HAP-1 (cell line): ENCODE measurements at regions not wholly inside any gene's neighbourhood (a gene's known extent, or its start where the extent isn't known, plus 50 kb on each side); places are given as distances from the start of the nearest gene placed in this dataset.
"Not testable (repeated sequence)": the region's sequence is repeated elsewhere in the genome, so short reads cannot be mapped to it uniquely, and the experiment has no call there.

ENCODE experiments used
- DNase-seq, 2 experiments: peaks; one replicate each; pipeline ENCODE4 v3.0.0-alpha.2; 2016 to 2020; ENCODE audit warnings: low spot score in 2 of 2
- H3K27me3 ChIP-seq: fragments of 250-450 bp; sonication (Bioruptor Pico); 2 replicates; pipeline ENCODE4 v1.5.1; 2020; ENCODE audit warnings: low read depth, mild to moderate bottlenecking, moderate library complexity
- H3K36me3 ChIP-seq: fragments of 250-450 bp; sonication (Bioruptor Pico); replicated peaks from 2 replicates; pipeline ENCODE4 v1.5.1; 2020; ENCODE audit warnings: mild to moderate bottlenecking
- H3K4me1 ChIP-seq: fragments of 250-450 bp; sonication (Bioruptor Pico); 2 replicates; pipeline ENCODE4 v1.5.1; 2020; ENCODE audit warnings: mild to moderate bottlenecking
- H3K4me3 ChIP-seq: fragments of 250-450 bp; sonication (Bioruptor Pico); 2 replicates; pipeline ENCODE4 v1.5.1; 2020; ENCODE audit warnings: mild to moderate bottlenecking, moderate library complexity
- H3K9me3 ChIP-seq: fragments of 250-450 bp; sonication (Bioruptor Pico); 2 replicates; pipeline ENCODE4 v1.5.1; 2020; ENCODE audit warnings: mild to moderate bottlenecking, moderate library complexity
- in situ Hi-C: fragments of 300-500 bp; cut with MboI; formaldehyde crosslinking; loops from 3 replicates; pipeline ENCODE4 v1.14.3; 2020; ENCODE audit warnings: low sequenced_read_pairs, inconsistent platforms, mixed read lengths

DNA sequence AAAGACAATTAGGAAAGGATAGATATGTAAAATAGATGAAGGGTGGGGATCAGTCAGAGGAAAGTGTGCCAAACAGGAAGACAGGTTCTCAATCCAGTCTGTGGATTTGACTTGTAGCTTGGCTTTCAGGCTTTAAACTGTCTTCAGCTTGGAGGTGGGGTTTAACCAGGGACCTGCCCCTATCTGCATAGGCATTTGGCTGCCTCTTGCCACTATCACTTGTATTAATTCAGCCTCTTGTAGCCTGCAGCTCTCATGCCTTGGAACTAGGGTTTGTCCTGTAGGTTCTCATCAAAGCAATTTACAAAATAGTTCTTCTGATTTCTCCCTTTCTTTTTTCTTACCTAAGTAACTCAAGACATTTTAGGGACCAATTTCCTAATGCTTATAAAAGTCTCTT lies 88.8 kb upstream of the PAXBP1 start:
- Histone ChIP-seq H3K4me1 (no peaks in the 10 kb centered on the region), H3K27me3 (peaks cover 11% of the 10 kb centered on the region), H3K4me3 (no peak overlapping the region), H3K36me3 (no peaks in the 10 kb centered on the region), H3K9me3 (peaks cover 6% of the 10 kb centered on the region; the same call in 1 of the 2 replicates)
- no peak for DNase-seq
- in situ Hi-C loops, result no loop called here

- H3K9me3 ChIP-seq, result peaks cover 5% of the 10 kb centered on the region; the same call in 1 of the 2 replicates
- no peak for DNase-seq
- H3K36me3 ChIP-seq, result no peaks in the 10 kb centered on the region
- in situ Hi-C loops, result no loop called here
- no peak overlapping the region for H3K4me3 ChIP-seq
- no peaks in the 10 kb centered on the region for H3K4me1 ChIP-seq
- peaks cover 11% of the 10 kb centered on the region for H3K27me3 ChIP-seq
Measured at GRCh38 chr21:32861866-32862265, 90.3 kb upstream of the PAXBP1 start.

DNA sequence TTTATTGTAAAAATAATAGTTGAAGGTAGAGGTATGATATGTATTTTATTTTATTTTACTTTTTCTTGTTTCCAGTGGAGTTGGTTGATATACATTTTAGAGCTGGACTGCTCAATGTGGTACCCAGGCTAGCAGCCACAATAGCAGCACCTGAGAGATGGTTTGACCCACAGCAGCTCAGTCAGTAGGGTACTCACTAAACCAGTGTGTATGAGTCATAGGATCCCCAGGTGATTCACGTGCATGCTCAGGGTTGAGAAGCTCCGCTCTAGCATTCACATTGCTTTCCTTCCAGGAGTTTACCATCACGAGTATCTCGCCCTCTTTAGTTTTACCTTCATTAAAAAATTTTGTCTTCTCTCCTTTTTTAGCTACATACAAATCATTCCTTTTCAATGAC lies 96.0 kb upstream of the PAXBP1 start:
- no peak overlapping the region for H3K4me3 ChIP-seq
- peaks cover 12% of the 10 kb centered on the region for H3K27me3 ChIP-seq
- in situ Hi-C loops, result no loop called here
- no peaks in the 10 kb centered on the region for H3K4me1 ChIP-seq
- H3K9me3 ChIP-seq, result no peaks in the 10 kb centered on the region
- DNase-seq, result no peak
- H3K36me3 ChIP-seq, result no peaks in the 10 kb centered on the region

DNA sequence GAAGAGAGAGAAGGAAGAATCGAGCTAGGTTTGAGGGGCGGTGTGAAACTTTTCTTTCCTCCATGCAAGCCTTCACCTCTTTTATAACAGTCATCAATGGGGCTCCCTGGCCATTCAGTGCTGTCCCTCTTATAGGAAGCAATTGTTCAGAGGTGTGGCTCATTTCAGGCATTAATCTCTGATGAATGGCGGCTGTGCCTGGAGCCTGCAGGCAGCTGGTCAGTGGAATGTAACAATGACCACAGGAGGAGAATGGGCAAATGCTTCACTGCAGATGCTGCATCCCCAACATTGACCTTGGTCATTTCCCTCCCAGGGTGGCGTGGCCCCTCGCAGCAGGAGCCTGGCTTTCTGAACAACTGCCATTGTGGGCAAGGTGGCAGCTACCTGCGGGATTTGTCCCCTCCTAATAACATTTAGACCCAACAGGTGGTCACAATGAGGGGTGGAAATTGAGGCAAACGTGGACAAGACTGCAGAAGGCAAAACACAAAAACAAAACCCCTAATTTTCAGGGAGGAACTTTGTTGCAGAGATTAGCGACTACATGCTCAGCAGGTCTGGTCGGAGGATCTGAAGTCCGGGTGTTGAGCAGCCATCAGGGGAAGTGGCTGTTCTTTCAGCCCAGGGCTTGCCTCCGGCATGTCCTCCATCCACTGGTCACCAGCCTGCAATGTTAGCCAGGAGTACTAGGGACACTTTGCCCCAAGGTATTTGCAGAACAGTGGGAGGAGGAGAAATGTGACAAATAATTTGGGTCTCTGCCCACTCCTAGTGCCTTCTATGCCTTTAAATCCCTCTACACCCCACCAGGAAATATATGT lies 97.3 kb upstream of the PAXBP1 start:
- Histone ChIP-seq H3K27me3 (peaks cover 6% of the 10 kb centered on the region), H3K9me3 (no peaks in the 10 kb centered on the region), H3K36me3 (no peaks in the 10 kb centered on the region), H3K4me1 (no peaks in the 10 kb centered on the region), H3K4me3 (no peak overlapping the region)
- in situ Hi-C loops, result no loop called here
- DNase-seq, result peak in 1 of 2 experiments; percentile 25

DNA sequence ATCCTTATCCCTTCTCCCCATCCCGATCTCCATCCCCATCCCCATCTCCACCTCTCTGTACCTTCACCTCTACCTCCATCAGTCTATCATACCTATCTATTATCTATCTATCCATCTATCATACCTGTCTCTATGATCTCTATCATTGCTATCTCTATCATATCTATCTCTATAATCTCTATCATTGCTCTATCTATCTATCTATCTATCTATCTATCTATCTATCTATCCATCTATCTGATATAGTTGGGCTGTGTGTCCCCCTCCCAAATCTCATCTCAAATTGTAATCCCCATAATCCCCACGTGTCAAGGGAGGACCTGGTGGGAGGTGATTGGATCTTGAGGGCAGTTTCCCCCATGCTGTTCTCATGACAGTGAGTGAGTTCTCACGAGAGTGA lies 97.9 kb upstream of the PAXBP1 start:
- H3K36me3 ChIP-seq, result no peaks in the 10 kb centered on the region
- DNase-seq, result no peak
- peaks cover 6% of the 10 kb centered on the region for H3K27me3 ChIP-seq
- H3K4me3 ChIP-seq, result no peak overlapping the region
- H3K4me1 ChIP-seq, result no peaks in the 10 kb centered on the region
- no peaks in the 10 kb centered on the region for H3K9me3 ChIP-seq
- in situ Hi-C loops, result no loop called here

- in situ Hi-C loops, result no loop called here
- Histone ChIP-seq H3K27me3 (no peaks in the 10 kb centered on the region), H3K36me3 (no peaks in the 10 kb centered on the region), H3K9me3 (no peaks in the 10 kb centered on the region), H3K4me3 (no peak overlapping the region), H3K4me1 (no peaks in the 10 kb centered on the region)
- no peak for DNase-seq
Measured at GRCh38 chr21:32876426-32876825, 104.9 kb upstream of the PAXBP1 start.

DNA sequence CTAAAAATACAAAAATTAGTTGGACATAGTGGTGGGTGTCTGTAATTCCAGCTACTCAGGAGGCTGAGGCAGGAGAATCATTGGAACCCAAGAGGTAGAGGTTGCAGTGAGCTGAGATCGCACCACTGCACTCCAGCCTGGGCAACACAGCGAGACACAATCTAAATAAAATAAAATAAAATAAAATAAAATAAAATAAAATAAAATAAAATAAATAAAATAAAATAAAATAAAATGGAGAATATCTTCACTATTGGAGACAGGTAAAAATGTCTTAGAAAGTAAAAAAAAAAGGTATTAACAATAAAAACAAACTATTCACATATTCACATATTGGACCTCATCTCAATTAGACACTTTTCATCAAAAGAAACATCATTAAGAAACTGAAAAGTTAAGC lies 106.3 kb upstream of the PAXBP1 start:
- H3K36me3 ChIP-seq, in situ Hi-C loops, H3K27me3 ChIP-seq, DNase-seq, H3K4me1 ChIP-seq, H3K4me3 ChIP-seq, H3K9me3 ChIP-seq: not testable (repeated sequence)

DNA sequence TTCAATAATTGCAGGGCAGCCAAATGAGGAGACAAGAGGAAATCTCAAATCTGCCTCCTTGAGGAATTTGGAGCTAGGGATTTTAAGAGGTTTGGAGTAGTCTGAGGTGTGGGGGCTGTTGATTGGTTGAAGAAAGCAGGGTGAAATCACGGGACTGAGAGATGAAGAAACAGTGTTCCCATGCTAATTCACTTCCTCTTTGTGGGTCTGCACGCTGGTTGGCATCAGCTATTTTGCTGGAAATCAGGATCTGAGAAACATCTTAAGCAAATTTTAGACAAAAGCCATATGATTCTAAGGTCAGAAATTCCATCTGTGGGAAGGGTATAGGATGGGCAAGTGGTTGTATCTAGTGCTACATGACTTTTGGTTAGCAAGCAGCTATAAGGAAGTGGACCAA lies 107.1 kb upstream of the PAXBP1 start:
- in situ Hi-C loops, result no loop called here
- no peaks in the 10 kb centered on the region for H3K9me3 ChIP-seq
- H3K36me3 ChIP-seq, result no peaks in the 10 kb centered on the region
- H3K4me3 ChIP-seq, result no peak overlapping the region
- no peak for DNase-seq
- no peaks in the 10 kb centered on the region for H3K4me1 ChIP-seq
- no peaks in the 10 kb centered on the region for H3K27me3 ChIP-seq

DNA sequence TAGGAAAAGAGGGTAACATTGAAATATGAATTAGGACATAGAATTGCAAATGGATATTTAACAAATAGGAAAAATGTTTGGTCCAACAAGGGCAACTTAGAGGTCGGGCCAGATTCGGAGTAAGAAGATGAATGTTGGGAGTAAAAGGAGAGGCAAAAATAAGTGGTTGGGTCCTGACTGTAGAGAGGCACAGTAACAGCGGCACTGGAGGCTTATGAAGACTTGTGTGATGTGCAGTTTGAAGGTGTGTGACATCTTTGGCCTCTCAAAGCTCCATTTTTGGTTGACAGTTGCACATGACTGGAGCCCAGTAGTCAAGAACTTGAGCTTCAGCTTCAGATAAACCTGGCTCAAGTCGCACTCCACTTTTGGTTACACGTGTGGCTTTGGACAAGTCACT lies 109.9 kb upstream of the PAXBP1 start:
- H3K4me3 ChIP-seq, result no peak overlapping the region
- H3K36me3 ChIP-seq, result no peaks in the 10 kb centered on the region
- in situ Hi-C loops, result no loop called here
- no peak for DNase-seq
- no peaks in the 10 kb centered on the region for H3K9me3 ChIP-seq
- no peaks in the 10 kb centered on the region for H3K4me1 ChIP-seq
- H3K27me3 ChIP-seq, result no peaks in the 10 kb centered on the region

GRCh38 chr21:32884062-32884461 lies 112.5 kb upstream of the PAXBP1 start:
- H3K4me1 ChIP-seq, result no peaks in the 10 kb centered on the region
- H3K9me3 ChIP-seq, result no peaks in the 10 kb centered on the region
- no peak overlapping the region for H3K4me3 ChIP-seq
- no peaks in the 10 kb centered on the region for H3K36me3 ChIP-seq
- in situ Hi-C loops, result no loop called here
- no peak for DNase-seq
- peaks cover 8% of the 10 kb centered on the region for H3K27me3 ChIP-seq

DNA sequence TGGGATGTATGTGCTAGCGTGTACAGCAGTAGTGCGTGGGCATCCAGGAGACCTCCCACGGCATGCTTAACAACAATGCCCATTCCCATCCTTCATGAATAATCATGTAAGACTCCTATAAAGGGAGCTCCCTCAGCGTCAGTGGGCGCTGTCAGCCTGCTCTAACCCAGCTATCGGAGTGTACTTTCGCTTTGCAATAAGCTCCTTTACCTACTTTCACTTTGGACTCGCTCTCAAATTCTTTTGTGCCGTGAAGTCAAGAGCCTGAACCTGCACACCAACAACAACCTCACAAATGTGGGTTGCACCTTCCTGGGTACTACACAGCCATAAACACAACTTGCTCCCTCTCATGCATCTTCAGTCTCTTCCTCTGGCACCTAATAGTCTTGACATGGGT lies 114.8 kb upstream of the PAXBP1 start:
- no peak for DNase-seq
- no peaks in the 10 kb centered on the region for H3K36me3 ChIP-seq
- H3K9me3 ChIP-seq, result no peaks in the 10 kb centered on the region
- H3K4me1 ChIP-seq, result no peaks in the 10 kb centered on the region
- peaks cover 11% of the 10 kb centered on the region for H3K27me3 ChIP-seq
- no peak overlapping the region; the same call in 1 of the 2 replicates for H3K4me3 ChIP-seq
- in situ Hi-C loops, result no loop called here

- in situ Hi-C loops, result no loop called here
- Histone ChIP-seq H3K36me3 (no peaks in the 10 kb centered on the region), H3K9me3 (no peaks in the 10 kb centered on the region), H3K4me1 (no peaks in the 10 kb centered on the region), H3K27me3 (peaks cover 11% of the 10 kb centered on the region), H3K4me3 (no peak overlapping the region)
- no peak for DNase-seq
Measured at GRCh38 chr21:32887026-32887425, 115.5 kb upstream of the PAXBP1 start.

DNA sequence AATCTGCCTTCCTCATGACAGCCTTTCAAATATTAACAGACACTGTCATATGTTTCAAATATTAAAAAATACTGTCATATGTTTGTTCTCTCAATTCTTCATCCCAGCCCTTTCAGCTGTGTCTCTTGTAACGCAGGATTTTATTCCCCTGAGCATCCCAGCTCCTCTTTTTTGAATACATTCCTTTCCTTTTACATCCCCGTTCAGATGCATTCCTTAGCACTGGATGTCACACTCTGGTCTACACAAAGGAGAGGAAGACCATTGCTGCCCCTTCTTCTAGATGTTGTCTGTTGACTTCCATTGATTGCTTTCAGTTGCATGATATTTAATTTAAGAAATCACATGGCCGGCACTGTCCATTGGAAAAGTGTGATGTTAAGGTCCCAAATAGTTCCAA lies 117.4 kb upstream of the PAXBP1 start:
- H3K4me1 ChIP-seq, result no peaks in the 10 kb centered on the region
- H3K4me3 ChIP-seq, result no peak overlapping the region
- peaks cover 11% of the 10 kb centered on the region for H3K27me3 ChIP-seq
- no peaks in the 10 kb centered on the region for H3K36me3 ChIP-seq
- no peak for DNase-seq
- in situ Hi-C loops, result no loop called here
- H3K9me3 ChIP-seq, result no peaks in the 10 kb centered on the region

- Histone ChIP-seq H3K9me3 (no peaks in the 10 kb centered on the region), H3K36me3 (no peaks in the 10 kb centered on the region), H3K4me3 (no peak overlapping the region), H3K4me1 (no peaks in the 10 kb centered on the region), H3K27me3 (peaks cover 11% of the 10 kb centered on the region)
- no peak for DNase-seq
- in situ Hi-C loops, result no loop called here
Measured at GRCh38 chr21:32889596-32889995, 118.0 kb upstream of the PAXBP1 start.

DNA sequence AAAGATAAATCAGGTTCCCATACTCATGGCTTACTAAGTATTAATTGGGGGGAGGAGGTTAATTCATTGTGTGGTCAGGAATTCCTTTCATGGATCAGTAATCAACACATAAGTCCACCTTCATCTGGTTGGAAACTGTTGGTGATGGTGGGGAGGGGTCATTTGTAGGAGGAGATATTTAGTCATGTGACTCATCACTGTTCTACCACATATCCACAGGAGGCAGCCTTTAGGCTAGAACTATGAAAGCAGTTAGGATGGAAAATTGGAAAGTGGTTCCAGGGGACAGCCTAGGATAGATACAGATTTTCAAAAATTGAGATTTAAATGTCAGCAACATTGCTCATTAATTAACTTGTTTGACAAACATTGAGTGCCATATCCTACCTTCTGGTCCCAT lies 122.8 kb upstream of the PAXBP1 start:
- no peak for DNase-seq
- Histone ChIP-seq H3K4me1 (no peaks in the 10 kb centered on the region), H3K36me3 (no peaks in the 10 kb centered on the region), H3K27me3 (peaks cover 5% of the 10 kb centered on the region; the same call in 1 of the 2 replicates), H3K4me3 (no peak overlapping the region), H3K9me3 (0 out of 2 replicates have a peak, but pooled peaks cover 3% of the 10 kb centered on the region)
- in situ Hi-C loops, result no loop called here
